Vagina (tissue), 2 donors: ENCODE measurements at regions not wholly inside any gene's neighbourhood (a gene's known extent, or its start where the extent isn't known, plus 50 kb on each side); places are given as distances from the start of the nearest gene placed in this dataset.

Experiments used
- CTCF ChIP-seq, 3 experiments: fragments of 450-650 bp in 2 of 3; fragments of 200-600 bp in 1 of 3; sonication (generic) in 1 of 3; IDR thresholded peaks; one replicate each; pipeline ENCODE4 v1.5.1; 2017 to 2019; ENCODE audit warnings: antibody characterized with exemption in 3 of 3, mild to moderate bottlenecking in 2 of 3, moderate library complexity in 2 of 3
- POLR2AphosphoS5 ChIP-seq, 2 donors: sonication (generic); formaldehyde crosslinking; IDR thresholded peaks; one replicate each; pipeline ENCODE4 v1.9.0; 2017; ENCODE audit warnings: antibody characterized with exemption in 2 of 2, mild to moderate bottlenecking in 2 of 2, low read depth in 1 of 2; ENCODE audit not compliant: insufficient read depth in 1 of 2

DNA sequence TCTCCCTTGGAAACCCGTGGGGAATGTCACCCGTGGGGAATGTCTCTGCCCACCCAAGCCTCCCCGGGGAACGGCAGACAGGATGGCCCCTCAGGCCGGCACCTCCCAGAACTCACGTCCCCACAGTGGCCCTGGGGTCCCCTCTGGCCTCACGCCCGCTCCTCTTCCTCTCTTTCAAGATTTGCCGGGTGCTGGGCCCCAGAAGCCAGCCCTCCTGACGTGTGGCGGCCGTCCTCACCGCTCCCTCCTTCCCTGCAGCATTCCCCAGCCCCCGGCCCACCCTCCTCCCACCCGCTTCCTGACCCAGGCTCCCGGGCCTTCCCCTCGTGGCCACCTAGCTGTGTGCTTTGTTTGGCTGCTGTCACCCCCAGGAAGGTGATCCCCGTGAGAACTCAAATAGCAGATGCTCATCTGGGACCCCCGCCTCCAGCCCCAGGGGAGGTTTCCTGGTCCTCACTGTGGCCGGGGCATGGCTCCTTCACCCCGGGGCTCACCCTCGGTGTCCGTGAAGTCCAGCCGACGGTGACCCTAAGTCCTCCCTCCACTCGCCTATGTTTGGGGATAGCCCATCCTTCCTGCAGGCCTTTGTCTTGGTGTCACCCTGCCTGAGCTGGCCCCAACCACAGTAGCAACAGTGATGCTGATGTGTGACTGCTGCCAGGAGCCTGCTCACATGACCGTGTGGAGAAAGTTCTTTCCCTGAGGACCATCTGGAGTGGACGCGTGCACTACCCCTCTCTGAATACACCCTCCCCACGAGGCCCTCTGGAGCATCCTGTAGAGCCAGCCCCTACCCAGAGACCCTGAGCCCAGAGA, 163.3 kb upstream of the IER5L start:
- TF ChIP-seq CTCF (IDR thresholded peaks at IDR 0.05) (no peak), POLR2AphosphoS5 (IDR thresholded peaks at IDR 0.05; ENCODE audit: insufficient read depth in 1 of 2, low read depth in 1 of 2) (peak in 1 of 2 donors; percentile 19)
